H4 (cell line): ENCODE measurements at regions not wholly inside any gene's neighbourhood (a gene's known extent, or its start where the extent isn't known, plus 50 kb on each side); places are given as distances from the start of the nearest gene placed in this dataset.

Experiments used
- DNase-seq: peaks from one replicate; pipeline ENCODE4 v3.0.0-alpha.2; 2015; ENCODE audit warnings: low spot score

- DNase-seq: no peak
These were observed 218.6 kb downstream of the SPTSSA start for GRCh38 chr14:34243401-34243800.

- DNase-seq: no peak
These were observed 219.0 kb downstream of the SPTSSA start for GRCh38 chr14:34243001-34243400.

DNA sequence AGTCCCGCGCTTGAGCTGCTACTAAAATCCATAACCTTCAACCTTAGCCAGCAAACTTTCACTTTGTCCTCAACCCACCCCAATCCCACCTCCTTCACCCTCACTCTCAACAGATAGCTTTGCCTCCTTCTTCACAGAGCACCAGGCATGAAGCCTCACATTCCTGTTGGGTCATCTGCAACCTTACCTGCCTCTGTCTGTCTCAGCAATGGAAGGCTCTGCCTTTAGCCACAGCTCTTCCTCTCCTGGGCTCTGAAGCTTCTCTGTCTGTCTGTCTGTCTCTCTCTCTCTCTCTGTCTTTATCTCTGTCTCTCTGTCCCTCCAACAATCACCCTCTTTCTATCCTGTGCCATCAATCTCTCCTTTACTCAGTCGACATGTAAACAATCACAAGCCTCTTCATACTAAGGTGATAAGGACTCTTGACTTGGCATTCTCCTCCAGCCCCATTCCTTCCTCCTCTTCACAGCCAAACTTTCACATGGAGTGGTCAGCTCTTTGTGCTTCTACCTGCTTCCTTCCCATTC lies 220.8 kb downstream of the SPTSSA start:
- DNase-seq: no peak

DNA sequence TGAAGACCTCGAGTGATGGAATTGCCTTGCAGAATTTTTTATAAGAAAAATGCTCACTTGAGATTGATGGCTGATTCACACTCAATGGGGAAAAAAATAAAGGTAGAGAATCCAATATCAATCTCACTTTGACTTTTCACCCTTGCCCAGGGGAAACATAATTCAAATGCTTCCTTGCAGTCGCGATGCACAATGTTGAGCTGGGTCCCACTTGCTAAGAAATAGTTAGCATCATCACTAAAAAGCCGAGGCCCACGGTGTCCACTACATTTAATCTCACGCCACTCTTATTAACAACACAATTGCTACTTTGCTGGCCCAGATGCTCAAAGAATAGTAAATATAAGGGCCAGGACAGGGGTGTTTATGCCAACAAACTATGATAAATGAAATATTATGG lies 223.4 kb downstream of the SPTSSA start:
- DNase-seq: no peak

- DNase-seq: peak; percentile 24
These were observed 224.4 kb downstream of the SPTSSA start for GRCh38 chr14:34237677-34238076.

- peak; percentile 94 for DNase-seq
These were observed 225.0 kb downstream of the SPTSSA start for GRCh38 chr14:34237081-34237480.

GRCh38 chr14:34235643-34236300 lies 226.3 kb downstream of the SPTSSA start:
- no peak for DNase-seq

- DNase-seq: no peak
These were observed 227.8 kb downstream of the SPTSSA start for GRCh38 chr14:34234258-34234657.

- no peak for DNase-seq
These were observed 228.4 kb downstream of the SPTSSA start for GRCh38 chr14:34233619-34234018.

GRCh38 chr14:34232790-34233189 lies 229.2 kb downstream of the SPTSSA start:
- DNase-seq: no peak

DNA sequence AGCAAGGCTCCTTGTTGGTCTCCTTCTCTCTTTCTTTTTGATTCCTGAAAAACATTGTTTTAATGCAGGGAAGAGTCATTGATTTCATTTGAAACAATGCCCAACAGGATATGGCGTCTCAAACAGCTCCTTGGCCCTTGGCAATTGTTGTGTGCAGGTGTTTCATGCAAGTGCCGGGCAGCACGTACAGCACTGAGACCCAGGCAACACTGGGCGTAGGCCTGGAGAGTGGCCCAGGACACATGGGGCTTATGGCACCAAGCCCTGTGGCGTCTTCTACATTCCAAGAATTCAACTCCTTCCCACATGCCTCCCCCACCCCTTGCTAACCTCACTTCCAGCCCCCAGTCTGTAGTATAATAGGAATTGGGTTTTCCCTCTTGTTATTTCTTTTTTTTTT lies 230.4 kb downstream of the SPTSSA start:
- DNase-seq: peak; percentile 35

DNA sequence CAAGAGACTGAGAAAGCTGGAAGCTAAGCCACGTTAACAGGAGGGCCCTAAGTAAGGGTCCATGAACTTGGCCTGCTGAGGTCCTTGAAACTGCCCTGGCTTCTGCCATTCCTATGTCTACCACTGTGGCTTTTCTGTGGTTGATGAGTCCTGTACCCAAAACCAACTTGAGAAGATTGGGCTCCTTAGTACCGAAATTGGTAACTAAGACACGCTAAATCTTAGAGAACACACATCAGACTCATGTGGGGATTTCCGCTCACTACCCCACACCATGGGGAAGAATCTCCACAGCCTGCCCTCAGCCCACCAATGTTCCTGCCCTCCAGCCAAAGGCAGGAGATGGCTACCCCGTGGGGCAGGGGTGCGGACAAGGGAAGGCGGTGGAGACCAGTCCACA lies 232.9 kb downstream of the SPTSSA start:
- no peak for DNase-seq

GRCh38 chr14:34228650-34228976 lies 233.4 kb downstream of the SPTSSA start:
- DNase-seq: no peak

- DNase-seq: peak; percentile 55
These were observed 234.0 kb downstream of the SPTSSA start for GRCh38 chr14:34227834-34228649.

- DNase-seq: no peak
These were observed 237.8 kb downstream of the SPTSSA start for GRCh38 chr14:34224221-34224620.

GRCh38 chr14:34223373-34224148 lies 238.5 kb downstream of the SPTSSA start:
- no peak for DNase-seq

- no peak for DNase-seq
These were observed 239.2 kb downstream of the SPTSSA start for GRCh38 chr14:34222867-34223266.

- DNase-seq: no peak
These were observed 239.9 kb downstream of the SPTSSA start for GRCh38 chr14:34222122-34222521.

GRCh38 chr14:34220921-34221320 lies 241.1 kb downstream of the SPTSSA start:
- no peak for DNase-seq

GRCh38 chr14:34220378-34220706 lies 241.7 kb downstream of the SPTSSA start:
- DNase-seq: no peak

DNA sequence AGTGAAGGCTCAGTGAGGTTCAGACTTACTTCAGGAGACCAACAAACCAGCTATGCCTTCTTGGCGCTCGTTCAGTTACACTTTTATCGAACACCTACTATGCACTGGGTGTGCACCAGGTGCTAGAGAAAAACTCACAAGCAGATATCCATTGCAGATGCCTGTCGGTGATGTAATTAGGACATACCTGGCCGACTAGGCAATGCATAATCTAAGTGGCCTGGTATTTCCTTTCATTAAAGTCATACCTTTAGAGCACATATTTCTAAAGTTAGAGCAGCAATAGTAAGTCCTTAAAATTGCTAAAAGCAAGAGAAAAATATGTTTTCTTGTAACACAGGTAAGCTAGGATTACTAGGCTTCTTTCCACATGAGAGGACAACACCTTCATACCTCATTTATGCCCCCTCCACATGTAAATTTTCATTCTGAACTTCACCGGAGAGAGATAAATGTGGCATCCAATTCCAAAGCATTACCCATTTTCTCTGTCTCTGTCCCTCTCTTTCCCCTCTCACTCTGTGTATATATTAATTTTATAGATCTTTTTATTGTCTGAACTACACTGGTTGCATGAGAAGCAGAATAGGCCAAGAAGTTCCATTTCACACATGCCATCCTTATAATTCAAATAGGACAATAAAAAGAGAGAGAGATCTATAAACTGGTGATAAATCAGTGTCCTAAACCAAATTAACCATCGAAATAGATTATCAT lies 242.2 kb downstream of the SPTSSA start:
- DNase-seq: no peak

- DNase-seq: peak; percentile 33
These were observed 243.2 kb downstream of the SPTSSA start for GRCh38 chr14:34218881-34219280.
